Activated CD8-positive, alpha-beta memory T cell treated with anti-CD3 and anti-CD28 coated beads for 1 hour (primary cell): ENCODE measurements at regions not wholly inside any gene's neighbourhood (a gene's known extent, or its start where the extent isn't known, plus 50 kb on each side); places are given as distances from the start of the nearest gene placed in this dataset.
A peak's percentile ranks its signal among the peaks of the same experiment; 100 is the strongest.
"Not testable (repeated sequence)": the region's sequence is repeated elsewhere in the genome, so short reads cannot be mapped to it uniquely, and the experiment has no call there.

Experiments used
- DNase-seq, 2 donors: peaks; one replicate each; pipeline ENCODE4 v3.0.0-alpha.2; 2020; ENCODE audit warnings: low read depth in 1 of 2; ENCODE audit errors: extremely low read depth in 1 of 2

- DNase-seq, result peak in 1 of 2 donors; percentile 51
Observed at GRCh38 chr16:22436823-22437652, 62.6 kb upstream of the CDR2 start.

GRCh38 chr16:22436326-22436822 is 62.0 kb upstream of the CDR2 start:
- DNase-seq, result not testable (repeated sequence)

- DNase-seq, result not testable (repeated sequence)
Observed at GRCh38 chr16:22431314-22431713, 56.9 kb upstream of the CDR2 start.

GRCh38 chr16:22428654-22429053 is 54.2 kb upstream of the CDR2 start:
- no peak for DNase-seq

- DNase-seq, result no peak
Observed at GRCh38 chr16:22427556-22427955, 53.1 kb upstream of the CDR2 start.

- DNase-seq, result no peak
Observed at GRCh38 chr16:22425847-22426246, 51.4 kb upstream of the CDR2 start.

- DNase-seq, result no peak
Observed at GRCh38 chr16:22425036-22425801, 50.8 kb upstream of the CDR2 start.

GRCh38 chr16:22424161-22424937 is 49.9 kb upstream of the CDR2 start:
- DNase-seq, result no peak
